Transverse colon (tissue), 4 donors: ENCODE measurements at regions not wholly inside any gene's neighbourhood (a gene's known extent, or its start where the extent isn't known, plus 50 kb on each side); places are given as distances from the start of the nearest gene placed in this dataset.

ENCODE experiments used
- DNase-seq: peaks from one replicate; pipeline ENCODE4 v3.0.0-alpha.2; 2019
- H3K27ac ChIP-seq, 4 donors: fragments of 200-600 bp; sonication (generic); 2 replicates each; pipeline ENCODE4 v1.5.1; 2016 to 2018; ENCODE audit warnings: inconsistent platforms in 4 of 4
- H3K27me3 ChIP-seq: fragments of 200-600 bp; sonication (generic); 2 replicates; pipeline ENCODE4 v1.5.1; 2017; ENCODE audit warnings: inconsistent platforms
- H3K36me3 ChIP-seq, 4 donors: fragments of 200-600 bp; sonication (generic); 2 replicates each; pipeline ENCODE4 v1.5.1; 2017 to 2019; ENCODE audit warnings: inconsistent platforms in 4 of 4
- H3K4me1 ChIP-seq, 4 donors: fragments of 200-600 bp; sonication (generic); 2 replicates each; pipeline ENCODE4 v1.5.1; 2017 to 2020; ENCODE audit warnings: inconsistent platforms in 4 of 4
- H3K4me3 ChIP-seq, 4 donors: fragments of 200-600 bp; sonication (generic); 1 replicate in 1 of 4; 2 replicates in 3 of 4; pipeline versions ENCODE4 v1.5.1 to v1.6.1; 2017 to 2019; ENCODE audit warnings: inconsistent platforms in 4 of 4
- H3K9me3 ChIP-seq, 2 donors: fragments of 200-600 bp; sonication (generic); 2 replicates each; pipeline ENCODE4 v1.5.1; 2017 to 2019; ENCODE audit warnings: inconsistent platforms in 2 of 2
- EP300 ChIP-seq: sonication (generic); formaldehyde crosslinking; IDR thresholded peaks from one replicate; pipeline ENCODE4 v1.6.1; 2017; ENCODE audit warnings: antibody characterized with exemption, low read depth
- POLR2A ChIP-seq: fragments of 450-650 bp; IDR thresholded peaks from one replicate; pipeline ENCODE4 v1.6.1; 2016; ENCODE audit warnings: antibody characterized with exemption, mild to moderate bottlenecking, moderate library complexity
- POLR2AphosphoS5 ChIP-seq, 3 donors: sonication (generic); formaldehyde crosslinking; IDR thresholded peaks; one replicate each; pipeline ENCODE4 v1.6.1; 2016; ENCODE audit warnings: antibody characterized with exemption in 3 of 3
- WGBS, 2 donors: methylation state at CpG; one replicate each; pipeline ENCODE4 v1.1.5; 2018; ENCODE audit warnings: low coverage in 1 of 2; 5-methylcytosine and 5-hydroxymethylcytosine counted together
- in situ Hi-C, 4 donors: fragments of 200-750 bp; cut with MboI; loops; one replicate each; pipeline versions ENCODE4 v1.15.0 to v1.15.1; 2017; ENCODE audit warnings: low sequenced_read_pairs in 3 of 4, low pct_ligation_motif_present in 1 of 4, low pct_unique_long_range_greater_than_20kb in 1 of 4
- intact Hi-C: fragments of 100-400 bp; cut with DNase I; formaldehyde crosslinking; loops from one replicate; pipeline ENCODE4 v1.15.1; 2023; ENCODE audit warnings: low total_unique reads
- TF ChIP-seq, protein P1 (sequence below), 5 experiments: fragments of 200-600 bp in 3 of 5; fragments of 450-650 bp in 2 of 5; sonication (generic) in 3 of 5; IDR thresholded peaks; 1 replicate in 2 of 5; 2 replicates in 3 of 5; pipeline ENCODE4 v1.5.1; 2016 to 2017; ENCODE audit warnings: antibody characterized with exemption in 5 of 5, inconsistent platforms in 3 of 5, mild to moderate bottlenecking in 2 of 5, moderate library complexity in 1 of 5

GRCh38 chr12:132436791-132437251 is 53.1 kb upstream of the FBRSL1 start:
- TF ChIP-seq, protein P1, sequence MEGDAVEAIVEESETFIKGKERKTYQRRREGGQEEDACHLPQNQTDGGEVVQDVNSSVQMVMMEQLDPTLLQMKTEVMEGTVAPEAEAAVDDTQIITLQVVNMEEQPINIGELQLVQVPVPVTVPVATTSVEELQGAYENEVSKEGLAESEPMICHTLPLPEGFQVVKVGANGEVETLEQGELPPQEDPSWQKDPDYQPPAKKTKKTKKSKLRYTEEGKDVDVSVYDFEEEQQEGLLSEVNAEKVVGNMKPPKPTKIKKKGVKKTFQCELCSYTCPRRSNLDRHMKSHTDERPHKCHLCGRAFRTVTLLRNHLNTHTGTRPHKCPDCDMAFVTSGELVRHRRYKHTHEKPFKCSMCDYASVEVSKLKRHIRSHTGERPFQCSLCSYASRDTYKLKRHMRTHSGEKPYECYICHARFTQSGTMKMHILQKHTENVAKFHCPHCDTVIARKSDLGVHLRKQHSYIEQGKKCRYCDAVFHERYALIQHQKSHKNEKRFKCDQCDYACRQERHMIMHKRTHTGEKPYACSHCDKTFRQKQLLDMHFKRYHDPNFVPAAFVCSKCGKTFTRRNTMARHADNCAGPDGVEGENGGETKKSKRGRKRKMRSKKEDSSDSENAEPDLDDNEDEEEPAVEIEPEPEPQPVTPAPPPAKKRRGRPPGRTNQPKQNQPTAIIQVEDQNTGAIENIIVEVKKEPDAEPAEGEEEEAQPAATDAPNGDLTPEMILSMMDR (IDR thresholded peaks at IDR 0.05): no peak
- TF ChIP-seq EP300 (no peak), POLR2AphosphoS5 (IDR thresholded peaks at IDR 0.05) (no peak), POLR2A (no peak)
- peaks cover 0 to 10% (median 0%) of the 10 kb centered on the region in 4 donors for H3K4me1 ChIP-seq
- in situ Hi-C loops: no loop called here
- H3K27ac ChIP-seq: no peak overlapping the region
- no peaks in the 10 kb centered on the region for H3K9me3 ChIP-seq
- intact Hi-C loops: no loop called here
- H3K36me3 ChIP-seq: no peaks in the 10 kb centered on the region
- H3K27me3 ChIP-seq: peaks cover 11% of the 10 kb centered on the region
- no peak for DNase-seq
- H3K4me3 ChIP-seq: no peak overlapping the region
- 68% methylated on average over 14 of the region's 17 CpGs; no CpG with 5 or more reads in 1 of the 2 donors for WGBS, 2 donors

DNA sequence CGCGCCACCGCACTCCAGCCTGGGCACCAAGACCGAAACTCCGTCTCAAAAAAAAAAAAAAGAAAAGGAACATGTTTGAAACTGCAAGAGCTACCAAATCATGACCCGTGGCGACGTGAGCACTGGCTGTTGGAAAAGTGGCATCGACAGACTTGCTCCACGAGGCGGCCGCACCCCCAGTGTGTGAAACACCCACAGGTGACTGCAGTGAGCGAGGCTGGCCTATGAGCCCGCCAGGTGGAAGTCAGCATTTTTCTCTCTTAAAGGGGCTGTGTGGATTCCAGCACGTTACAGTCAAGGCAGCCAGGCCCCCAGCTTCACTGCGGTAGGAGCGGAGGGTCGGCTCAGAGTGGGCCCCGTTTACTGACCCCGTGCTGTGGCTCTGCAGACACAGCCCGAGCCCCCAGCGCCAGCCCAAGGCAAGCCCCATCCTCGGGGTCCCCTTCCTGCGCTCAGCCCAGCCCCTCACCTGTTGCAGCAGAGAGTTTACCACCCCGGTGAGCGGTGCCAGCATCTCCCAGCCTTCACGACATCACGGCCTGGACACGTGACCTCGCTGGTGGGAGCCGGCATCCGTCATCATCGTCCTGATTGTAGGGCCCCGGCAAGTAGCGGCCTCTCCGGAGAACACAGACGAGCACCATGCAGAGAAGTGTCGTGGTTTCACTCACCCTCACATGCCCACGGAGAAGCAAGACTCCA is 54.3 kb upstream of the FBRSL1 start:
- in situ Hi-C loops (no loop called here), intact Hi-C loops (no loop called here)
- Histone ChIP-seq H3K36me3 (no peaks in the 10 kb centered on the region), H3K4me1 (peaks cover 0 to 15% (median 5%) of the 10 kb centered on the region in 4 donors), H3K9me3 (no peaks in the 10 kb centered on the region), H3K27me3 (peaks cover 11% of the 10 kb centered on the region), H3K4me3 (no peak overlapping the region), H3K27ac (no peak overlapping the region)
- TF ChIP-seq POLR2A: no peak
- TF ChIP-seq POLR2AphosphoS5 (IDR thresholded peaks at IDR 0.05): no peak
- TF ChIP-seq, protein P1 (IDR thresholded peaks at IDR 0.05): no peak
- no peak for TF ChIP-seq EP300
- DNase-seq: no peak
- 88 to 92% methylated on average over 10 to 39 of the region's 39 CpGs for WGBS, 2 donors

GRCh38 chr12:132433641-132434395 is 56.1 kb upstream of the FBRSL1 start:
- in situ Hi-C loops (no loop called here), intact Hi-C loops (no loop called here)
- Histone ChIP-seq H3K36me3 (no peaks in the 10 kb centered on the region), H3K4me1 (peaks cover 0 to 33% (median 19%) of the 10 kb centered on the region in 4 donors), H3K27ac (no peak overlapping the region), H3K4me3 (no peak overlapping the region), H3K27me3 (peaks cover 17% of the 10 kb centered on the region), H3K9me3 (no peaks in the 10 kb centered on the region)
- peak; percentile 60 for DNase-seq
- 57% methylated on average over 28 of the region's 35 CpGs; no CpG with 5 or more reads in 1 of the 2 donors for WGBS, 2 donors
- TF ChIP-seq POLR2A: no peak
- TF ChIP-seq, protein P1 (IDR thresholded peaks at IDR 0.05): no peak
- TF ChIP-seq EP300: no peak

GRCh38 chr12:132432721-132433577 is 57.0 kb upstream of the FBRSL1 start:
- DNase-seq: no peak
- H3K9me3 ChIP-seq: no peaks in the 10 kb centered on the region
- no peak overlapping the region for H3K27ac ChIP-seq
- H3K27me3 ChIP-seq: peaks cover 22% of the 10 kb centered on the region
- WGBS, 2 donors: 86 to 94% methylated on average over 10 to 41 of the region's 41 CpGs
- no peak overlapping the region for H3K4me3 ChIP-seq
- peaks cover 0 to 35% (median 21%) of the 10 kb centered on the region in 4 donors for H3K4me1 ChIP-seq
- in situ Hi-C loops: no loop called here
- TF ChIP-seq POLR2A (no peak), POLR2AphosphoS5 (IDR thresholded peaks at IDR 0.05) (no peak), EP300 (no peak)
- TF ChIP-seq, protein P1 (IDR thresholded peaks at IDR 0.05): no peak
- no peaks in the 10 kb centered on the region for H3K36me3 ChIP-seq
- intact Hi-C loops: no loop called here
